22Rv1 (cell line): ENCODE measurements at regions not wholly inside any gene's neighbourhood (a gene's known extent, or its start where the extent isn't known, plus 50 kb on each side); places are given as distances from the start of the nearest gene placed in this dataset.

Experiments used
- CTCF ChIP-seq: fragments of 450-650 bp; IDR thresholded peaks from 2 replicates; pipeline ENCODE4 v1.5.1; 2017; ENCODE audit warnings: mild to moderate bottlenecking
- ZFX ChIP-seq: fragments of 450-650 bp; IDR thresholded peaks from 2 replicates; pipeline ENCODE4 v1.6.1; 2017; ENCODE audit warnings: antibody characterized with exemption, borderline replicate concordance

DNA sequence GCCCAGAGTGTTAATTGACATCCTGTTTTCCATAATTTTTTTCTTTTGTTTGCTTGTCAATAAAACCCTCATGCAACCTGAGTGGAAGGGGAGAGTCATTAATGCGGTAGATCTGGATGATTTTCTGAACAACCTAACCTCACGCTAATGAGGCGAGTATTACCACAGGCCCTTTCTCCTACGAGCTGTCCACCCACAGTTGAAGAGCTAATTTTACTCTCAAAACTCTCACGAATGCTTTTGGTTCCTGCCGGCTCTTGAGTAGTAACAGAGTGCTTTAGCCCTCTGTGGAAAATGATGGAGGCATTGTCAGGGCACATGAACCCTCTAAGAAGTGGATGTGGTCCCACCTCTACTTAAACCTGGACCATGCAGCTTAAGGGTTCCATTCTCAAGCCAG, 491.3 kb upstream of the RBFOX1 start:
- TF ChIP-seq CTCF, result no peak
- no peak for TF ChIP-seq ZFX
